HepG2 (cell line): ENCODE measurements at regions not wholly inside any gene's neighbourhood (a gene's known extent, or its start where the extent isn't known, plus 50 kb on each side); places are given as distances from the start of the nearest gene placed in this dataset.

Experiments used
- ATAC-seq: fragments of 200-7000 bp; cut with Tn5 transposase; 3 replicates; pipeline ENCODE4 v1.9.1; 2020; ENCODE audit warnings: mild to moderate bottlenecking, moderate library complexity
- BruUV-seq: library from RNA; stranded (reverse); fragments of 400-500 nt; replicated peaks from 2 replicates; lab custom pipeline; 2021; lab: Mats Ljungman, UMichigan
- CTCF ChIA-PET: fragments of 300-600 bp; formaldehyde crosslinking; extraction: SDS; loops from one replicate; lab custom pipeline; 2021; ENCODE audit warnings: low total read pairs, inconsistent platforms, low intra/inter-chr PET ratio; lab: Yijun Ruan, JAX
- POLR2A ChIA-PET: fragments of 350-600 bp; sonication (Branson Sonifier 250); formaldehyde crosslinking; loops from one replicate; lab custom pipeline; 2020; ENCODE audit warnings: antibody characterized with exemption, inconsistent platforms; lab: Yijun Ruan, JAX
- DNase-seq: peaks from one replicate; pipeline ENCODE4 v3.0.0-alpha.2; 2015; ENCODE audit warnings: low spot score
- FAIRE-seq: peaks from 3 replicates; lab custom pipeline; 2011; peaks lifted over from hg19 to GRCh38; lab: Jason Lieb, UNC
- H2AFZ ChIP-seq: one replicate; pipeline ENCODE4 v1.6.1; 2011; ENCODE audit warnings: low read length, inconsistent platforms
- H3K27ac ChIP-seq: fragments of 300-600 bp; 3 replicates; pipeline ENCODE4 v1.8.0; 2011; ENCODE audit warnings: mixed run types, mild to moderate bottlenecking, mixed read lengths, low read length, inconsistent platforms; ENCODE audit not compliant: insufficient read depth; ENCODE audit errors: extremely low read length
- H3K27me3 ChIP-seq, 2 experiments: fragments of 200-600 bp in 1 of 2; 2 replicates in 1 of 2; 3 replicates in 1 of 2; pipeline versions ENCODE4 v1.6.0 to v1.8.0; 2011; ENCODE audit warnings: low read length in 2 of 2, mild to moderate bottlenecking in 2 of 2, moderate library complexity in 2 of 2, inconsistent platforms in 1 of 2; ENCODE audit not compliant: insufficient read depth in 2 of 2, control insufficient read depth in 1 of 2
- H3K36me3 ChIP-seq, 2 experiments: fragments of 200-600 bp in 1 of 2; replicated peaks in 1 of 2; 2 replicates in 1 of 2; 3 replicates in 1 of 2; pipeline versions ENCODE4 v1.5.1 to v1.8.0; 2011; ENCODE audit warnings: low read length in 2 of 2, inconsistent platforms in 1 of 2; ENCODE audit not compliant: insufficient read depth in 2 of 2, control insufficient read depth in 1 of 2
- H3K4me1 ChIP-seq: 2 replicates; pipeline ENCODE4 v1.5.1; 2012; ENCODE audit warnings: low read length, inconsistent platforms; ENCODE audit not compliant: insufficient read depth
- H3K4me2 ChIP-seq: 2 replicates; pipeline ENCODE4 v1.6.0; 2011; ENCODE audit warnings: low read depth, low read length, inconsistent platforms
- H3K4me3 ChIP-seq, 3 experiments: fragments of 200-600 bp in 1 of 3; sonication (generic), shearing (Covaris generic) in 1 of 3; replicated peaks in 1 of 3; 2 replicates each; pipeline ENCODE4 v1.5.1; 2011 to 2016; ENCODE audit warnings: low read length in 3 of 3, inconsistent platforms in 2 of 3, low read depth in 2 of 3, mild to moderate bottlenecking in 2 of 3, control low read depth in 1 of 3, mixed read lengths in 1 of 3; ENCODE audit not compliant: insufficient read depth in 1 of 3
- H3K79me2 ChIP-seq: one replicate; pipeline ENCODE4 v1.6.1; 2011; ENCODE audit warnings: low read length, inconsistent platforms; ENCODE audit not compliant: insufficient read depth
- H3K9ac ChIP-seq: 2 replicates; pipeline ENCODE4 v1.6.0; 2011; ENCODE audit warnings: mild to moderate bottlenecking, low read depth, low read length, inconsistent platforms; ENCODE audit not compliant: insufficient read depth
- H3K9me3 ChIP-seq: 2 replicates; pipeline ENCODE4 v1.5.1; 2012; ENCODE audit warnings: mild to moderate bottlenecking, low read length
- H4K20me1 ChIP-seq: 2 replicates; pipeline ENCODE4 v1.6.0; 2011; ENCODE audit warnings: inconsistent platforms, mild to moderate bottlenecking, low read length, moderate library complexity; ENCODE audit not compliant: insufficient read depth
- CEBPB ChIP-seq: IDR thresholded peaks from 2 replicates; pipeline ENCODE4 v1.6.1; 2011; ENCODE audit warnings: low read depth, low read length, improper control_type of control experiment, borderline replicate concordance
- DMAP1 ChIP-seq: IDR thresholded peaks from 2 replicates; pipeline ENCODE4 v1.6.1; 2016
- GATA4 ChIP-seq: sonication (generic); IDR thresholded peaks from 2 replicates; pipeline ENCODE4 v1.6.1; 2016; ENCODE audit warnings: antibody characterized with exemption, low read depth, borderline replicate concordance
- TCF7L2 ChIP-seq: IDR thresholded peaks from 2 replicates; pipeline ENCODE4 v1.6.1; 2011; ENCODE audit warnings: mild to moderate bottlenecking, low read depth, low read length, moderate library complexity
- ZNF251 ChIP-seq: sonication (generic); formaldehyde crosslinking; IDR thresholded peaks from 2 replicates; pipeline ENCODE4 v1.9.0; 2021; ENCODE audit warnings: mild to moderate bottlenecking, missing genetic modification reagents
- WGBS: methylation state at CpG from one replicate; pipeline ENCODE4 v1.1.6; 2017; ENCODE audit warnings: low lambda C conversion rate; 5-methylcytosine and 5-hydroxymethylcytosine counted together
- in situ Hi-C: cut with HindIII; loops from 2 replicates; pipeline ENCODE4 v1.10.0; 2017; ENCODE audit warnings: low pct_unique_long_range_greater_than_20kb; ENCODE audit not compliant: extremely low pct_ligation_motif_present
- intact Hi-C: fragments of 100-400 bp; cut with micrococcal nuclease; formaldehyde crosslinking; loops from one replicate; pipeline ENCODE4 v1.10.0; 2022; ENCODE audit not compliant: unreplicated experiment
- TF ChIP-seq, protein P1 (sequence below): sonication (generic); formaldehyde crosslinking; IDR thresholded peaks from 2 replicates; pipeline ENCODE4 v1.9.0; 2021; ENCODE audit warnings: mild to moderate bottlenecking, missing genetic modification reagents
- TF ChIP-seq, protein P2 (sequence below): sonication (generic); formaldehyde crosslinking; IDR thresholded peaks from 2 replicates; pipeline ENCODE4 v1.9.0; 2022; ENCODE audit warnings: missing genetic modification reagents, mild to moderate bottlenecking, borderline replicate concordance

DNA sequence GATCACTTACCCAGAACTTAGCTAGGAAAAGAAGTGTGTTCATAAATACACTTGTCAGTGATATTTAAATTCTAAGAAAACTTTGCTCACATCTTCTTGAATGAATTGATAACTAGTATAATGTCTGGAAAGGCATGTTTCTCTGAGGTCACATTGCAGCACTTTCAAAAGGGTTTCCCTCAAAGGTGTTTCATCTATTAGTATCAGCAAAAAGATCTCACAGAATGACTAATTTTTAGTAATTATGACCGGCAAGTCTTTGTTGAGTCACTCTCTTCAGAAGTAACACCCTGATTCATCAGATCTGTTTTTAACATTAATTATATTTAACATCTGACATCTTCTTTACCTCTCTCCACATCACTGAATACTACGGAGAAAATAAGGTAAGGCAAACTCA lies 222.3 kb downstream of the IKZF2 start (continued):
- TF ChIP-seq, protein P1, sequence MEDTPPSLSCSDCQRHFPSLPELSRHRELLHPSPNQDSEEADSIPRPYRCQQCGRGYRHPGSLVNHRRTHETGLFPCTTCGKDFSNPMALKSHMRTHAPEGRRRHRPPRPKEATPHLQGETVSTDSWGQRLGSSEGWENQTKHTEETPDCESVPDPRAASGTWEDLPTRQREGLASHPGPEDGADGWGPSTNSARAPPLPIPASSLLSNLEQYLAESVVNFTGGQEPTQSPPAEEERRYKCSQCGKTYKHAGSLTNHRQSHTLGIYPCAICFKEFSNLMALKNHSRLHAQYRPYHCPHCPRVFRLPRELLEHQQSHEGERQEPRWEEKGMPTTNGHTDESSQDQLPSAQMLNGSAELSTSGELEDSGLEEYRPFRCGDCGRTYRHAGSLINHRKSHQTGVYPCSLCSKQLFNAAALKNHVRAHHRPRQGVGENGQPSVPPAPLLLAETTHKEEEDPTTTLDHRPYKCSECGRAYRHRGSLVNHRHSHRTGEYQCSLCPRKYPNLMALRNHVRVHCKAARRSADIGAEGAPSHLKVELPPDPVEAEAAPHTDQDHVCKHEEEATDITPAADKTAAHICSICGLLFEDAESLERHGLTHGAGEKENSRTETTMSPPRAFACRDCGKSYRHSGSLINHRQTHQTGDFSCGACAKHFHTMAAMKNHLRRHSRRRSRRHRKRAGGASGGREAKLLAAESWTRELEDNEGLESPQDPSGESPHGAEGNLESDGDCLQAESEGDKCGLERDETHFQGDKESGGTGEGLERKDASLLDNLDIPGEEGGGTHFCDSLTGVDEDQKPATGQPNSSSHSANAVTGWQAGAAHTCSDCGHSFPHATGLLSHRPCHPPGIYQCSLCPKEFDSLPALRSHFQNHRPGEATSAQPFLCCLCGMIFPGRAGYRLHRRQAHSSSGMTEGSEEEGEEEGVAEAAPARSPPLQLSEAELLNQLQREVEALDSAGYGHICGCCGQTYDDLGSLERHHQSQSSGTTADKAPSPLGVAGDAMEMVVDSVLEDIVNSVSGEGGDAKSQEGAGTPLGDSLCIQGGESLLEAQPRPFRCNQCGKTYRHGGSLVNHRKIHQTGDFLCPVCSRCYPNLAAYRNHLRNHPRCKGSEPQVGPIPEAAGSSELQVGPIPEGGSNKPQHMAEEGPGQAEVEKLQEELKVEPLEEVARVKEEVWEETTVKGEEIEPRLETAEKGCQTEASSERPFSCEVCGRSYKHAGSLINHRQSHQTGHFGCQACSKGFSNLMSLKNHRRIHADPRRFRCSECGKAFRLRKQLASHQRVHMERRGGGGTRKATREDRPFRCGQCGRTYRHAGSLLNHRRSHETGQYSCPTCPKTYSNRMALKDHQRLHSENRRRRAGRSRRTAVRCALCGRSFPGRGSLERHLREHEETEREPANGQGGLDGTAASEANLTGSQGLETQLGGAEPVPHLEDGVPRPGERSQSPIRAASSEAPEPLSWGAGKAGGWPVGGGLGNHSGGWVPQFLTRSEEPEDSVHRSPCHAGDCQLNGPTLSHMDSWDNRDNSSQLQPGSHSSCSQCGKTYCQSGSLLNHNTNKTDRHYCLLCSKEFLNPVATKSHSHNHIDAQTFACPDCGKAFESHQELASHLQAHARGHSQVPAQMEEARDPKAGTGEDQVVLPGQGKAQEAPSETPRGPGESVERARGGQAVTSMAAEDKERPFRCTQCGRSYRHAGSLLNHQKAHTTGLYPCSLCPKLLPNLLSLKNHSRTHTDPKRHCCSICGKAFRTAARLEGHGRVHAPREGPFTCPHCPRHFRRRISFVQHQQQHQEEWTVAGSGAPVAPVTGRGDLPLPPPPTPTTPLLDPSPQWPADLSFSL: no peak
- TF ChIP-seq, protein P2, sequence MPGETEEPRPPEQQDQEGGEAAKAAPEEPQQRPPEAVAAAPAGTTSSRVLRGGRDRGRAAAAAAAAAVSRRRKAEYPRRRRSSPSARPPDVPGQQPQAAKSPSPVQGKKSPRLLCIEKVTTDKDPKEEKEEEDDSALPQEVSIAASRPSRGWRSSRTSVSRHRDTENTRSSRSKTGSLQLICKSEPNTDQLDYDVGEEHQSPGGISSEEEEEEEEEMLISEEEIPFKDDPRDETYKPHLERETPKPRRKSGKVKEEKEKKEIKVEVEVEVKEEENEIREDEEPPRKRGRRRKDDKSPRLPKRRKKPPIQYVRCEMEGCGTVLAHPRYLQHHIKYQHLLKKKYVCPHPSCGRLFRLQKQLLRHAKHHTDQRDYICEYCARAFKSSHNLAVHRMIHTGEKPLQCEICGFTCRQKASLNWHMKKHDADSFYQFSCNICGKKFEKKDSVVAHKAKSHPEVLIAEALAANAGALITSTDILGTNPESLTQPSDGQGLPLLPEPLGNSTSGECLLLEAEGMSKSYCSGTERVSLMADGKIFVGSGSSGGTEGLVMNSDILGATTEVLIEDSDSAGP (CRISPR knock-in tag): no peak
- TF ChIP-seq DMAP1 (CRISPR knock-in tag): no peak
- no peak for TF ChIP-seq ZNF251 (CRISPR knock-in tag)
- TF ChIP-seq GATA4: no peak

DNA sequence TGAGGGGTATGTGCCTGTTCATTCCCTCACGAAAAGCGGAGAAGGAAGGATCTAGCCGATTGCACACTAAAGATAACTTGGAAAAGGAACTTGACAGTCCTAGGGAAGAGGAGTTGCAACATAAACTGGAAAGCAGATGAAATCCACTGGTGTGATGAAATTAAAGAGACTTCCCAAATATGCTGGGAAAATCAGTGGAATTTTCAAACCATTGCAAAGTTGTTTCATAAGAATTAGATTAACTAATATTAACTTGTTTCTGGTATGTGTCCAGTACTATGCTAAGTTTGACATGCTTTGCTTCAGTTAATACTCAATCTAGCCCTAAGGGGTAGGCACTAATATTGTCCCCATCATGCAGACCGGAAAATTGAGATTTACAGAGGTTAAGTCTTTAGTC lies 222.7 kb downstream of the IKZF2 start:
- Histone ChIP-seq H3K4me2 (no peak overlapping the region), H3K27ac (no peak overlapping the region), H3K9me3 (no peaks in the 10 kb centered on the region), H3K4me3 (no peak overlapping the region), H2AFZ (no peak overlapping the region), H3K27me3 (no peaks in the 10 kb centered on the region), H3K4me1 (no peaks in the 10 kb centered on the region), H4K20me1 (no peaks in the 10 kb centered on the region), H3K9ac (no peak overlapping the region), H3K36me3 (no peaks in the 10 kb centered on the region), H3K79me2 (no peaks in the 10 kb centered on the region)
- ChIA-PET POLR2A (no interaction called here), CTCF (no interaction called here)
- FAIRE-seq (no peak), DNase-seq (no peak), ATAC-seq (no peak)
- no peak for TF ChIP-seq TCF7L2
- TF ChIP-seq CEBPB: peak; percentile 55; the same call in 1 of the 2 replicates
- 26% methylated on average over 4 of the region's 4 CpGs for WGBS
- in situ Hi-C loops: no loop called here
- intact Hi-C loops: no loop called here
- BruUV-seq: no TSS peak
